Uterus (tissue), 3 donors: ENCODE measurements at regions not wholly inside any gene's neighbourhood (a gene's known extent, or its start where the extent isn't known, plus 50 kb on each side); places are given as distances from the start of the nearest gene placed in this dataset. TPM values are rescaled to one million over a fixed set of nuclear protein-coding genes. Genes with fewer than 3 reads are reported as not detected.
"Not testable (repeated sequence)": the region's sequence is repeated elsewhere in the genome, so short reads cannot be mapped to it uniquely, and the experiment has no call there.

Source experiments
- DNase-seq, 2 donors: peaks; one replicate each; pipeline ENCODE4 v3.0.0-alpha.2; 2019 to 2020
- H3K27ac ChIP-seq, 2 donors: fragments of 200-600 bp; sonication (generic); 1 replicate in 1 of 2; 2 replicates in 1 of 2; pipeline ENCODE4 v1.5.1; 2016 to 2018
- H3K27me3 ChIP-seq, 2 donors: fragments of 200-600 bp; sonication (generic); one replicate each; pipeline ENCODE4 v1.5.1; 2018 to 2019; ENCODE audit warnings: control low read depth in 1 of 2
- H3K36me3 ChIP-seq, 2 donors: fragments of 200-600 bp; sonication (generic); one replicate each; pipeline ENCODE4 v1.5.1; 2019; ENCODE audit warnings: control low read depth in 1 of 2
- H3K4me1 ChIP-seq, 2 donors: fragments of 200-600 bp; sonication (generic); one replicate each; pipeline ENCODE4 v1.5.1; 2018 to 2019; ENCODE audit warnings: control low read depth in 1 of 2
- H3K4me3 ChIP-seq, 2 donors: fragments of 200-600 bp; sonication (generic); 1 replicate in 1 of 2; 2 replicates in 1 of 2; pipeline ENCODE4 v1.5.1; 2018 to 2019; ENCODE audit warnings: mild to moderate bottlenecking in 1 of 2
- H3K9me3 ChIP-seq, 2 donors: fragments of 200-600 bp; sonication (generic); one replicate each; pipeline ENCODE4 v1.5.1; 2019; ENCODE audit warnings: control low read depth in 1 of 2
- POLR2A ChIP-seq, 2 donors: fragments of 450-650 bp; IDR thresholded peaks; one replicate each; pipeline ENCODE4 v1.6.1; 2016; ENCODE audit warnings: antibody characterized with exemption in 2 of 2, mild to moderate bottlenecking in 1 of 2, moderate library complexity in 1 of 2
- intact Hi-C: fragments of 100-400 bp; cut with DNase I; formaldehyde crosslinking; loops from one replicate; pipeline ENCODE4 v1.15.1; 2023; ENCODE audit warnings: low total_unique reads
- small RNA-seq: library from RNA; depleted of rRNA; stranded (forward); fragments of <200 nt; gene quantifications from one replicate; pipeline ENCODE3, GENCODE V24; 2016
- TF ChIP-seq, protein P1 (sequence below), 4 experiments: fragments of 200-600 bp in 2 of 4; fragments of 450-650 bp in 2 of 4; sonication (generic) in 2 of 4; IDR thresholded peaks; one replicate each; pipeline ENCODE4 v1.5.1; 2016 to 2019; ENCODE audit warnings: antibody characterized with exemption in 4 of 4, mild to moderate bottlenecking in 2 of 4, moderate library complexity in 1 of 4
- donor health status: DM: yes; HTN: yes; CAD: no.

DNA sequence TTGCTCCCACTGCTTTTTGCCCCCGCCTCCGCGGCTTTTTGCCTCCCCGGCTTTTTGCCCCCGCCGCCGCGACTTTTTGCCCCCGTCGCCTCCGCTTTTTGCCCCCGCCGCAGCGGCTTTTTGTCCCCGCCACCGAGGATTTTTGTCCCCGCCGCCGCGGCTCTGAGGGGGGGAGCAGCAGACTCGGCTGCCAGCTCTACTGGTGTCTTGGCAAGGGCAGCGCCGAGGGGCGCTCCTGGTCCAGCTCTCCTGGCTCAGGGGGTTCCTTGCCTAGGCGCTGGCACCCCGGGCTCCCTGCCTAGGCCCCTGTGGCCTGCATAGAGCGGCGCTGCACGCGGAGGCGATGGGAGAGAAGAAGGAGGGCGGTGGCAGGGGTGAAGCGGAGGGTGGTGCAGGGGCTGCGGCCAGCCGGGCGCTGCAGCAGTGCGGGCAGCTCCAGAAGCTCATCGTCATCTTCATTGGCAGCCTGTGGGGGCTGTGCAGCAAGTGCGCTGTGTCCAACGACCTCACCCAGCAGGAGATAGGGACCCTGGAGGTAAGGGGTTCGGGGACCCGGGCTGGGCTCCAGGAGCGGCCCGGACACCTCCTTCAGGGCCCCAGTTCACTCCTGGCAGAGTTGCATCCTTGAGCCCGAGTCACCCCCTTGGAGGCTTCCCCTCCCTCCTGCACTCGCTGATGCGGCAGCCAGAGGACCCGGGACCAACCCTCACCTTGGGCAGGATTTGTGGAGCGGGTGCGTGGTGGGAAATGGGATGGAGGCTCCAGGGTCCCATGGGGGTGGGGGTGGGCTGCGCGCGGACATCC lies 642.4 kb downstream of the GOLGA6L6 start:
- no peak for DNase-seq
- no peaks in the 10 kb centered on the region for H3K4me1 ChIP-seq
- no peak overlapping the region for H3K4me3 ChIP-seq
- H3K9me3 ChIP-seq, result no peaks in the 10 kb centered on the region
- no peak overlapping the region for H3K27ac ChIP-seq
- no peaks in the 10 kb centered on the region for H3K27me3 ChIP-seq
- intact Hi-C loops, result no loop called here
- no peaks in the 10 kb centered on the region for H3K36me3 ChIP-seq
- TF ChIP-seq, protein P1, sequence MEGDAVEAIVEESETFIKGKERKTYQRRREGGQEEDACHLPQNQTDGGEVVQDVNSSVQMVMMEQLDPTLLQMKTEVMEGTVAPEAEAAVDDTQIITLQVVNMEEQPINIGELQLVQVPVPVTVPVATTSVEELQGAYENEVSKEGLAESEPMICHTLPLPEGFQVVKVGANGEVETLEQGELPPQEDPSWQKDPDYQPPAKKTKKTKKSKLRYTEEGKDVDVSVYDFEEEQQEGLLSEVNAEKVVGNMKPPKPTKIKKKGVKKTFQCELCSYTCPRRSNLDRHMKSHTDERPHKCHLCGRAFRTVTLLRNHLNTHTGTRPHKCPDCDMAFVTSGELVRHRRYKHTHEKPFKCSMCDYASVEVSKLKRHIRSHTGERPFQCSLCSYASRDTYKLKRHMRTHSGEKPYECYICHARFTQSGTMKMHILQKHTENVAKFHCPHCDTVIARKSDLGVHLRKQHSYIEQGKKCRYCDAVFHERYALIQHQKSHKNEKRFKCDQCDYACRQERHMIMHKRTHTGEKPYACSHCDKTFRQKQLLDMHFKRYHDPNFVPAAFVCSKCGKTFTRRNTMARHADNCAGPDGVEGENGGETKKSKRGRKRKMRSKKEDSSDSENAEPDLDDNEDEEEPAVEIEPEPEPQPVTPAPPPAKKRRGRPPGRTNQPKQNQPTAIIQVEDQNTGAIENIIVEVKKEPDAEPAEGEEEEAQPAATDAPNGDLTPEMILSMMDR (IDR thresholded peaks at IDR 0.05), result no peak
- no peak for TF ChIP-seq POLR2A (IDR thresholded peaks at IDR 0.05)

GRCh38 chr15:19888811-19889210 lies 652.8 kb downstream of the GOLGA6L6 start:
- H3K9me3 ChIP-seq, intact Hi-C loops, H3K36me3 ChIP-seq, H3K4me1 ChIP-seq, DNase-seq, H3K27ac ChIP-seq, H3K4me3 ChIP-seq, H3K27me3 ChIP-seq: not testable (repeated sequence)

- not testable (repeated sequence) for H3K36me3 ChIP-seq
These were observed 697.5 kb downstream of the GOLGA6L6 start for GRCh38 chr15:19844061-19844460.

More at GRCh38 chr15:19844061-19844460, 697.5 kb downstream of the GOLGA6L6 start:
- H3K27ac ChIP-seq, DNase-seq, H3K4me3 ChIP-seq, H3K9me3 ChIP-seq, H3K4me1 ChIP-seq, intact Hi-C loops, H3K27me3 ChIP-seq: not testable (repeated sequence)

Small RNA genes lying in the stretch of these regions (small RNA-seq; reads per million reads assigned to genes)
- gene AC138701.2 (not detected), gene IGHD1OR15-1A (not detected), gene IGHD2OR15-2A (not detected), gene IGHD3OR15-3A (not detected), gene IGHD4OR15-4A (not detected), gene IGHD5OR15-5A (not detected), gene RN7SL584P (not detected), gene RNU6-978P (not detected)
